Activated T-cell treated with anti-CD3 and anti-CD28 coated beads for 1 hour (primary cell): ENCODE measurements at regions not wholly inside any gene's neighbourhood (a gene's known extent, or its start where the extent isn't known, plus 50 kb on each side); places are given as distances from the start of the nearest gene placed in this dataset.

Experiments used
- DNase-seq: peaks from one replicate; pipeline ENCODE4 v3.0.0-alpha.2; 2020; ENCODE audit warnings: low read depth

GRCh38 chr7:155360495-155361345 is 63.0 kb downstream of the INSIG1 start:
- DNase-seq: no peak

GRCh38 chr7:155361346-155361680 is 63.6 kb downstream of the INSIG1 start:
- no peak for DNase-seq

- no peak for DNase-seq
Observed at GRCh38 chr7:155361947-155362346, 64.3 kb downstream of the INSIG1 start.

GRCh38 chr7:155362380-155363145 is 64.9 kb downstream of the INSIG1 start:
- DNase-seq: no peak

- DNase-seq: no peak
Observed at GRCh38 chr7:155363146-155363539, 65.5 kb downstream of the INSIG1 start.

- DNase-seq: no peak
Observed at GRCh38 chr7:155363852-155364600, 66.3 kb downstream of the INSIG1 start.

- DNase-seq: no peak
Observed at GRCh38 chr7:155365146-155365874, 67.6 kb downstream of the INSIG1 start.

GRCh38 chr7:155368894-155369600 is 71.4 kb downstream of the INSIG1 start:
- no peak for DNase-seq

- DNase-seq: no peak
Observed at GRCh38 chr7:155369766-155370165, 72.1 kb downstream of the INSIG1 start.

GRCh38 chr7:155371331-155371883 is 73.7 kb downstream of the INSIG1 start:
- no peak for DNase-seq

GRCh38 chr7:155371884-155372781 is 74.5 kb downstream of the INSIG1 start:
- DNase-seq: no peak

- DNase-seq: no peak
Observed at GRCh38 chr7:155372782-155373358, 75.2 kb downstream of the INSIG1 start.

GRCh38 chr7:155373359-155374273 is 75.9 kb downstream of the INSIG1 start:
- no peak for DNase-seq

- no peak for DNase-seq
Observed at GRCh38 chr7:155374276-155375252, 76.9 kb downstream of the INSIG1 start.

GRCh38 chr7:155375337-155376277 is 77.9 kb downstream of the INSIG1 start:
- no peak for DNase-seq
